HG03342 (cell line): ENCODE measurements at regions not wholly inside any gene's neighbourhood (a gene's known extent, or its start where the extent isn't known, plus 50 kb on each side); places are given as distances from the start of the nearest gene placed in this dataset.

ENCODE experiments used
- ATAC-seq: cut with Tn5 transposase; IDR thresholded peaks from one replicate; pipeline ENCODE4 v1.9.1; 2021; ENCODE audit warnings: mild to moderate bottlenecking, moderate library complexity; ENCODE audit not compliant: unreplicated experiment

DNA sequence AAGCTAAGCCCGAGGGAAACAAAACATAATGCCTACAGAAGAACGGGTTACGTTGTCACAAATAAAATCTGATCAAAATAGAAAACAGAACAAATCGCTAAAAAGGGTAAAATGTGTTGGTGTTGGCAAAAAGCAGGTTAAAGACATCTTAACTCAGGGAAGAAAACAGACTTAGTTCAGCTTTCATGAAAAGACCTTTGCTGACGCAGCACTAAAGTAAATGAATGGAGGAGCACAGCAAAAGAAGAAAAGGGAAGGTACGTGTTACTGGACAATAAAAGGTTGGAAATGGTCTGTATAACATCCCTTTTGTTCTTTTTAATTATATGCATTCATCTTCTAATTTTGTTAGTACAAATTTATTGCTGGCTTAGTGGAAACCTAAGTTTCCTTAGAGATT is 117.4 kb upstream of the DSEL start:
- no peak for ATAC-seq

DNA sequence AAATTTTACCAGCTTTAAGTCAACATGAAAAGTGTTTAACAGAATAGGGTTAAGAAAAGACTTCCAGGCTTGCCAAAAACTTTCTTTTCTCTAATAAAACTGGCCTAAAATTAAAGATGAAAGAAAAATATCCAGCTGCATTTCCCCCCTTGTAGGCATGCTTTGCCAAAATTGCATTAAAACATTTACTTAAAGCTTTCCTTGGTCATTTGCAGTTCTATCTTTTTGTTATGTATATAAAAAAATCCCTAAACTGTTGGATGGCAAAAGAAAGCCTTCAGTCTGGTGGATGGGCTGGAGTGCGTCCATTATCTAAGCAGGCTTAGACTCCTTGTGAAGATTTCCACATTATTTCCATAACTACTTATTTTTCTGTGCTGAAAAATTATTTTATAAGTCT is 105.4 kb upstream of the DSEL start:
- no peak for ATAC-seq

GRCh38 chr18:67621049-67621713 is 104.7 kb upstream of the DSEL start:
- no peak for ATAC-seq

GRCh38 chr18:67618061-67618460 is 101.5 kb upstream of the DSEL start:
- ATAC-seq: no peak

DNA sequence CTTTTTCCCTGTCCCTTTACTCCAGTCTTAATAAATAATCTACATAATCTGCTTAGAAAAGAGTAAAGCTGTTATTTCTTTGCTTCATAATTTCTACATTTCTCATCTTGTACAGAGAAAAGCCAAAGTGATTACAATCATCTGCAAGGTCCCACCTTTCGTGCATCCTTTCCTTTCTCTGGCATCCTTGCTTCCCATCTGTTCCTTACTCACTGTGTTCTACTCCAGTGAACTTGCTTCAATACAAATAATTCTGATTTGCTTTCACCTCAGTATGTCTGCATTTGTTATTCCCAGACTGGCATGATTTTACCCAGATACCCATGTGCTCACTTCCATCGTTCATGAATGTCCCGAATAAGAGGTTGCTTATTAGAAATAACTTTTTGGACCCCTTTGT is 99.4 kb upstream of the DSEL start:
- no peak for ATAC-seq

- no peak for ATAC-seq
Observed at GRCh38 chr18:67613731-67614130, 97.2 kb upstream of the DSEL start.

DNA sequence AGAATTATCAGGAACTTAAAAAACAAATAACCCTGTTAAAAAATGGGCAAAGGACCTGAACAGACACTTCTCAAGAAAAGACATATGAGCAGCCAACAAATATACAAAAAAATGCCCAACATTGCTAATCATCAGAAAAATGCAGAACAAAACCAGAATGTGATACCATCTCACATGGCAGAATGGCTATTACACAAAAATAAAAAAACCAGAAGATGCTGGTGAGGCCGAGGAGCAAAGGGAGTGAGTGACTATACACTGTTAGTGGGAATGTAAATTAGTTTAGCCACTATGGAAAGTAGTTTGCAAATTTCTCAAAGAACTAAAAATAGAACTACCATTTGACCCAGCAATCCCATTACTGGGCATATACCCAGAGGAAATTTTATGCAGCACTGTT is 95.8 kb upstream of the DSEL start:
- ATAC-seq: no peak

GRCh38 chr18:67608615-67609273 is 92.2 kb upstream of the DSEL start:
- ATAC-seq: no peak

GRCh38 chr18:67608191-67608590 is 91.7 kb upstream of the DSEL start:
- no peak for ATAC-seq

DNA sequence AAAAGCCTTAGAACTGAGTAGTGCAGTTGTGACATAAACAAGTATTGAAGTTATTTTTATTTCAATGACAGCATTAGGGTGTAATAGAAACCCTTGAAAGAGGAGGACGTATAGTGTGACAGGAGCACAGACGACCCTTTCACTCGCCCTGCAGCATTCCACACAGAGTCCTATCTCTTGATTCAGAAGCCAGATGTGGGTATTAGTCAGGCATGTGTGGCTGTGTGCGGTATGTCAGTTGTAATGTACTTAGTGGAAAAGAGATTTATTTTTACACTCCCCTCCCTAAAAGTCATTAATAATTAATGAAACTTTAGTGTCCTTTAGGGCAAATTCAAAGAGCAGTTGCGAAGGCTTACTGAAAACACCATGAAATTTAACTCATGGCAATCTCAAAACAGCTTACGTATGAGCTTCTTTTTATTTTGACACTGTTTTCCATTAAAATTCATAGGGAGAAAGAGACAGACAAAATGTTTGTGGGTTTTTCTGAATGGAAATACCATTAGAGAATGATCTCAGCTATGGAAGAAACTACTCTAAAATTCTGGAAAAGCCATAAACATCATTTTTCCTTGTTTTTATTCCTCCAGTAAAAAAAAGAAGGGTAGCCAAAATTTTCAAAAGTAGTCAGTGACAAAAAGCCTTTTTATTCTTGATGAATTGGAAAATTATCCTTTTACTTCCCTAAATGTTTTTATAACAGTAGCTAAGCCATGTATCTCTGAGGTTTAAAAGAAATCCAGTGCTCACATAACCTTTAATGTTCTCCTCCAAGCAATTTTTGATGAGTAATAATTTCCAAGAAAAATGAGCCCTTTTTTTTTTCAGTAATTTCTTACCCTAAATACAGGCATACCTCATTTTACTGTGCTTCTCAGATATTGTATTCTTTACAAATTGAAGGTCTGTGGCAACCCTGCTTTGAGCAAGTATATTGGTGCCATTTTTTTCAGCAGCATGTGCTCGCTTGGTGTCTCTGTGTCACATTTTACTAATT is 84.0 kb upstream of the DSEL start:
- no peak for ATAC-seq

DNA sequence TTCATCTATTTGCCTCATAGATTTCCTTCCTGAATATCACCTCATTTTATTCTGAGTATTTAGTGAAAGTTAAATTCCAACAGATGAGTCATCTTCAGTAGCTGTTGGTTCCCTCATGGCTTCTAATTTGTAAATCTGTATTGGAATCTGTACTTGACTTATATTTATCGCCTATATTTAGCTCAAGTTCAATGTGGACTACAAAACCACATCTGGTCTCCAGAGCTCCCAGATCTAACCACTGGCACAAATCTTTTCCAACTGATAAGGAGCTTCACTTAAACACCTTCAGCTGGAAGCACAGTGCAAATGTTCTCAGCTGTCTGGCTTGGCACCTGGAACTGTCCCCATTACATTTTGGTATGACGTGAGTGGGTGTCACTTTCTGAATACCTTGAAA is 82.8 kb upstream of the DSEL start:
- no peak for ATAC-seq

GRCh38 chr18:67597759-67598158 is 81.2 kb upstream of the DSEL start:
- no peak for ATAC-seq

- no peak for ATAC-seq
Observed at GRCh38 chr18:67596003-67596402, 79.5 kb upstream of the DSEL start.

- ATAC-seq: no peak
Observed at GRCh38 chr18:67590571-67591141, 74.1 kb upstream of the DSEL start.

GRCh38 chr18:67589325-67589724 is 72.8 kb upstream of the DSEL start:
- no peak for ATAC-seq

DNA sequence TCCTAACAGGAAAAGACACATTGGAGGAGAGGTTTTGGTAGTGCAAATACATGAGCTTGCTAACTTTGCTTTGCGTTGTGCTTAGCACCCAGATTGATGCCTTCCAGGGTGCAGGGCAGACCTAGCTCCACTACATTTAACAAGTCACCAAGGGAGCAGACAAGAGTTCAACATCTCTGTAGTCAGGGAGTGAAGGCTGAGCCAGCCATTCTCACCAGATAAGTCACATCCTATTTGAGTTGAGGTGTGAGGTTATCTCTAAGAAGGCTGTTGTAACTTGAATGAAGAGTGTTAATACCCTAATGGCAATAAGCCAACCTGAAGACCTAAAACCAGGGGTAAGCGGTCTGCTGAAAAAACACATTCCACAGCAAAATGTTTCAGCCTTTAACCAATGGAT is 69.6 kb upstream of the DSEL start:
- ATAC-seq: no peak

DNA sequence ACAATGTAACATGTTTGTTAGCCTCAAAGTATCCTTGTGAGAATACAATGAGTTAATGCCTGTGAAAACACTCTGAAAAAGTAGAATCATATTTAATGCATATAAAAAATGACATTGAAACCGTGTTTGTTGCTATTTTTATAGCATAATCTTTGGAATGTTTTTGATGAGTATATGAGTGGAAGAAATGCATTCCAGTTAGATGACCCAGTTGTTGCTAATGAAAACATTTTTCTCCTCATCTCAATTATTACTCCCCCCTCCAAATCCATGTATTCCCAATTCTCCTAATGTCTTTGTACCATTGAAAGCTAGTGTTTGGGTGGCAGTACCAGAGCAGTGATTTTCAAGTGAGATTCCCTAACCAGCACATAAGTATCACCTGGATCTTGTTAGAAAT is 67.1 kb upstream of the DSEL start:
- no peak for ATAC-seq

DNA sequence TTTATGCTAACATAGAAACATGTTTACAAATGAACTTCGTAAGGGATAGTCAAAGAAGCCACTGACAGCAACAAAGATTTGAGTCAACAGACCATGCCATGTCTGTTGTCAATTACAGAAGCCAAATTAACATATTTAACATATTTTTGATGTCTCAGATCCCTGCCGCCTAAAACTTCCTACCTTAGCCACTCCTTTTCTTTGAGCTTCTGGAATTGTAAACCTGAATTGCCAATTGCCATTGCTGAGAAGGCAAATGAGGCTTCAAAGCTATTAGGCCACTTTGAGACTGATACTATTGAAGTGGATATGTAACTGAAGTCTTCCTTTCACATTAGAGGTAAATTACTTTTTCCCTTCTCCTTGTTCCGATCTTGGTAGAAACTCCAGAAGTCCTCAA is 66.0 kb upstream of the DSEL start:
- ATAC-seq: no peak

DNA sequence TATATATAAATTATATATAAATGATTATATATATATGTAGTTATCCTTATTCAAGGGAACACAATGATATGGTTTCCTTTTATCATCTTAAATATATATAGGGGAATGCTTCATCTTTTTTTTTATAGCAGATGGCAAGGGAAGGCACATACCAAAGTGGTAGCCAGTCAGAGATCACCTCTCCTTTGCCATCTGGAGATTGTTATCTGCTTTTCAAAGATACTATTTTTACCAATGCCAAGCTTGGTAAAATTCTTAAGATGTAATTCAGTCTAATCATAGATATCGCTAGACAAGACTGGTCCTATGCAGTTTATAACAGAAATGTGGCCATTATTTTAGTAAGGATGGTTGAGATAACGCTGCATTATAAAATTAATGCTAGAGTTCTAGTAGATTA is 64.7 kb upstream of the DSEL start:
- no peak for ATAC-seq

- no peak for ATAC-seq
Observed at GRCh38 chr18:67577386-67577785, 60.9 kb upstream of the DSEL start.

- ATAC-seq: no peak
Observed at GRCh38 chr18:67574749-67575148, 58.2 kb upstream of the DSEL start.
